Prostate gland (tissue), 2 donors: ENCODE measurements at regions not wholly inside any gene's neighbourhood (a gene's known extent, or its start where the extent isn't known, plus 50 kb on each side); places are given as distances from the start of the nearest gene placed in this dataset.

ENCODE experiments used
- CTCF ChIP-seq, 4 experiments: fragments of 200-600 bp in 2 of 4; fragments of 450-650 bp in 2 of 4; sonication (generic) in 2 of 4; IDR thresholded peaks; 1 replicate in 3 of 4; 2 replicates in 1 of 4; pipeline ENCODE4 v1.5.1; 2016 to 2019; ENCODE audit warnings: antibody characterized with exemption in 4 of 4, mild to moderate bottlenecking in 2 of 4, moderate library complexity in 2 of 4
- POLR2A ChIP-seq: fragments of 450-650 bp; IDR thresholded peaks from one replicate; pipeline ENCODE4 v1.6.1; 2016; ENCODE audit warnings: antibody characterized with exemption, mild to moderate bottlenecking
- POLR2AphosphoS5 ChIP-seq: sonication (generic); formaldehyde crosslinking; IDR thresholded peaks from one replicate; pipeline ENCODE4 v1.6.1; 2017; ENCODE audit warnings: antibody characterized with exemption

- TF ChIP-seq CTCF (IDR thresholded peaks at IDR 0.05) (no peak), POLR2A (no peak), POLR2AphosphoS5 (no peak)
Observed at GRCh38 chr2:59012971-59013370, 771.8 kb upstream of the FANCL start.
